HG03139 (cell line): ENCODE measurements at regions not wholly inside any gene's neighbourhood (a gene's known extent, or its start where the extent isn't known, plus 50 kb on each side); places are given as distances from the start of the nearest gene placed in this dataset.
"Not testable (repeated sequence)": the region's sequence is repeated elsewhere in the genome, so short reads cannot be mapped to it uniquely, and the experiment has no call there.

Source experiments
- ATAC-seq: cut with Tn5 transposase; IDR thresholded peaks from one replicate; pipeline ENCODE4 v1.9.1; 2021; ENCODE audit not compliant: unreplicated experiment

GRCh38 chr2:181789827-181790448 lies 101.6 kb upstream of the ITPRID2 start:
- ATAC-seq, result no peak

- ATAC-seq, result peak; percentile 97
Measured at GRCh38 chr2:181790716-181791649, 100.5 kb upstream of the ITPRID2 start.

- no peak for ATAC-seq
Measured at GRCh38 chr2:181792906-181793305, 98.6 kb upstream of the ITPRID2 start.

DNA sequence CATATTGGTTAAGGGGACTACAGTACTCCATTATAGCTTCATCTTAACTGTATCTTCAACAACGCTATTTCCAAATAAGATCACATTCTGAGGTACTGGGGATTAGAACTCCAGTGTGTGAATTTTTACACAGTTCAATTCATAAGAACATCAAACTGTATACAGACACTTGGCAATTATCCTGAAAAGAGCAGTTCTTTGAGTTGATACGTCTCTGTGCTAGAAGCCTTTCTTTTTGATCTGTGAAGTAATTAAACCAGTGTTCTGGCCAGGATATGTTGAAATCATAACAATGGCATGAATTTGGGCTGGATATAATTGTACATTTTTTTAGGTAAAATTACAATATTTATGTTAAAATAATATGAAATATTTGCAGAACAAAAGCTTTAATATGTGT lies 93.5 kb upstream of the ITPRID2 start:
- no peak for ATAC-seq

DNA sequence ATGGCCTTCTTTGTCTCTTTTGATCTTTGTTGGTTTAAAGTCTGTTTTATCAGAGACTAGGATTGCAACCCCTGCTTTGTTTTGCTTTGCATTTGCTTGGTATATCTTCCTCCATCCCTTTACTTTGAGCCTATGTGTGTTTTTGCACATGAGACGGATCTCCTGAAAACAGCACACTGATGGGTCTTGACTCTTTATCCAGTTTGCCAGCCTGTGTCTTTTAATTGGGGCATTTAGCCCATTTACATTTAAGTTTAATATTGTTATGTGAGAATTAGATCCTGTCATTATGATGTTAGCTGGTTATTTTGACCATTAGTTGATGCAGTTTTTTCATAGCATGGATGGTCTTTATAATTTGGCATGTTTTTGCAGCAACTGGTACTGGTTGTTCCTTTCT lies 89.2 kb upstream of the ITPRID2 start:
- not testable (repeated sequence) for ATAC-seq

DNA sequence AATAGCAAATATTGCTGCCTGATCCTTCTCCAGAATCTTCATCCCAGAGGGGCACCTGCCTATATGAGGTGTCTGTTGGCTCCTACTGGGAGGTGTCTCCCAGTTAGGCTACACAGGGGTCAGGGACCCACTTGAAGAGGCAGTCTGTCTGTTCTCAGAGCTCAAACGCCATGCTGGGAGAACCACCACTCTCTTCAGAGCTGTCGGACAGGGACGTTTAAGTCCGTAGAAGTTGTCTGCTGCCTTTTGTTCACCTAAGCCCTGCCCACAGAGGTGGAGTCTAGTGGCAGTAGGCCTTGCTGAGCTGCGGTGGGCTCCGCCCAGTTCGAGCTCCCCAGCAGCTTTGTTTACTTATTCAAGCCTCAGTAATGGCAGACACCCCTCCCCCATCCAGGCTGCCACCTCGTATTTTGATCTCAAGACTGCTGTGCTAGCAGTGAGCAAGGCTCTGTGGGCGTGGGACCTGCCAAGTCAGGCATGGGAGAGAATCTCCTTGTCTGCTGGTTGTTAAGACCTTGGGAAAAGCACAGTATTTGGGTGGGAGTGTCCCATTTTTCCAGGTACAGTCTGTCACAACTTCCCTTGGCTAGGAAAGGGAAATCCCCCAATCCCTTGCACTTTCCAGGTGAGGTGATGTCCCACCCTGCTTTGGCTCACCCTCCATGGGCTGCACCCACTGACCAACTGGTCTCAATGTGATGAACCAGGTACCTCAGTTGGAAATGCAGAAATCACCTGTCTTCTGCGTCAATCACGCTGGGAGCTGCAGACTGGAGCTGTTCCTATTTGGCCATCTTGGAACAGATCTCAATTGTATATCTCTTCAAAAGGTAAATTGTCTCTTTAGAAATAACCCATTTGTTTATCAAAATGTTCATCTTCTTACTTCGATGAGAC lies 87.4 kb upstream of the ITPRID2 start:
- not testable (repeated sequence) for ATAC-seq

DNA sequence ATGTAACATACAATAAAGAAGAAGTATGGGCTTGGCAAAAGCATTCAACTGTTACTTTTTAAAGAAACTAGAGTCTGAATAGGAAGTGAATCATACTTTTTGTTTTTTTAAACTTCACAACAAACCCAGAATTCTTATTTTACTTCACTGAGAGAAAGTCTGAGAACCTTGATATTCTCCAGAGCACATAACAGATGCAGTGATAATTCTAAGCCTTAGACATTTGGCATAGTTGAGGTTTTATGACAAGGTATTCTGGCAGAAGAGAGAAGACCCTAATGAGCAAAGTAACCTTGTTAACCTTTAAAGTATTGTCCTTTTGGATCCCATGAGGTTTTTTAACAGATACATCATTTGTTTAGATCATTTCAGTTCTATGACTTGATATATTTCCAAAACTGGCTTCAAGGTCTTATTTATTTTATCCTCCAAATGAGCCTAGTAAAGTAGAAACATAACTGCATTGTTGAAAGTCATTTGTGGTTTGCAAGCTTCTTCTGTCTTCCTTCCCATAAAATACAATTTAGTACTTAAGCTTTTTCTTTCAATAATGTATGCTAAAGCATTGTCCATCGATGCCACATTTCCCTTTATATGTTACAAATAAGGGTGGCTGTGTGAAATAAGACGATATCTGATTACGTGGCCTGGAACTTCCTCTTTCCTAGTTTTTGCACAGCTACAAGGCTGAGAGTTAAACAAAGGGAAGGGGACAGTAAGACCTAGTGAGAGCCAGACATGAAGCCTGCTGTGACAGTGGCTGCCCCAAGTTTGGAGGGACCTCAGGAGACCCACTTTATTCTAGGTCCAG lies 86.1 kb upstream of the ITPRID2 start:
- ATAC-seq, result no peak

DNA sequence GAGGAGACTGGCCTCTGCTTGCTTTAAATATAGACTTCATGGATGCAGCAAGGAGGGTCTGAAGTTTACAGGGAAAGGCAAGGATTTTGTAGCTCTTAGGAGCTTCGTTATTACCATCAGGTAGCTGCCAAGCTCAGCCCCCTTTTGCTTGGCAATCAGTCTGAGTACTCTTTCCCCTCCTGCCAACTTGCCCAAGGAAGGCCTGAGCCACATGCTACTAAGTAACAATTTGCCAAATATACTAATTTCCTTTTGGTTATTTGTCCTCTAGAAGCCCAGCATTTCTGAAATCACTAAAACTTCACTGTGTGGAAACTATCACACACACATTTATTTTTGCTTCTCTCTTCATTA lies 85.5 kb upstream of the ITPRID2 start:
- no peak for ATAC-seq

DNA sequence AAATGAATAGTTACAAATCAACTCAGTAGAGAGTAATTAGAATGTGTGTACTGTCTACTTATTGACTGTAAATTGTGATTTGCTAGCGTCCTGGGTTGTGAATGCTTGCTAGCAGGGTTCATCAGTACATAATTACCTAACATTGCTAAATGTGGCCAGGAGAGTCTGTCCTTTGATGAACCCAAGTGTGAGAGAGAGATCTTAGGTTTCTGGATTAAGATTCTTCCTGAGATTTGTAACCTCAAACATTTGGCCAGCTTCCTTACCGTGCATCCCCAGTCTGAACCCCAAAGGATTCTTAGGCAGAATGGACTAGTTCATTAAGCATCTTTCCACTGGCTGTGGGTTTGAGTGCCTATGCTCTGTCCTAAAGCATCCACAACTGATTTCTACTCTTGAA lies 84.0 kb upstream of the ITPRID2 start:
- no peak for ATAC-seq

DNA sequence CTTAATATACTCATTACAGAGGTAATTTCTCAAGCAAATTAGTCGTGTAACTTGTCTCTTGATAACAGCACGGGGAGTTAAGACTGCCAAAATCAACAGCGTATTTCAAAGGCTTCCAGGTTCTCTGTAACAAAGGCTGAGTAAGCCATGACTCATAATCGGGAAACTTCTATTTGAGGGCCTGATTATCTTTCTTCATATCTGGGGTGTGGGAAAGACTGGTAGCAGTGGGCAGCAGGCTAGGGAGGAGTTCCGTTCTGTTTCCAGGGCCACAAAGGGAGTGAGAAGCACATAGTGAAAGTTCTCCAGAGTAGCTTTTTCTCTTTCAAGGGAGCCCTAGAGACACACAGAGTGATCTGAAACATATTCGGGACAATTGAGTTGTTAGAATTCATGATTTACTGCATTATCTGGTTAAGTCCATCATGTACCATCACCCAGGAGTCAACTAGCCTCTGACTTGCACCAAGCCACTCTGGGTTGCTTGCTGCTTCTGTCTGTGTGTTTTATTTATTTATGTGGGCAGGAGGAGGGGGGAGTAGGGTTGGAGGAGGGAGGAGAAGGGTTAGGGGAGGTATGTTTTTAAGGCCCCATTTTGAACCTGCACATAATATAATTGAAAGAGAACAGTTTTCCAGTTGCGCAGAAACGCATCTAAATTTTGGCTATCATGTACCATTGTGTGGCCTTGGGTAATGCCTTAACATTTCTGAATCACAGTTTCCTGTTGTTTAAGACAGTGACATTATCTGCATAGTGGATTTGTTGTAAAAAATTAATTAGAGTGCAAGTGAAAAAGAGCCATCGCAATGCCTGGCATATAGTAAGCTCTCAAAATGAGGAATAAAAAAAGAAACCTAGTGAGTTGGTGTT lies 80.5 kb upstream of the ITPRID2 start:
- ATAC-seq, result no peak

- ATAC-seq, result no peak
Measured at GRCh38 chr2:181812106-181812743, 79.3 kb upstream of the ITPRID2 start.

- ATAC-seq, result no peak
Measured at GRCh38 chr2:181814057-181814491, 77.5 kb upstream of the ITPRID2 start.

- ATAC-seq, result no peak
Measured at GRCh38 chr2:181817509-181817908, 74.0 kb upstream of the ITPRID2 start.

DNA sequence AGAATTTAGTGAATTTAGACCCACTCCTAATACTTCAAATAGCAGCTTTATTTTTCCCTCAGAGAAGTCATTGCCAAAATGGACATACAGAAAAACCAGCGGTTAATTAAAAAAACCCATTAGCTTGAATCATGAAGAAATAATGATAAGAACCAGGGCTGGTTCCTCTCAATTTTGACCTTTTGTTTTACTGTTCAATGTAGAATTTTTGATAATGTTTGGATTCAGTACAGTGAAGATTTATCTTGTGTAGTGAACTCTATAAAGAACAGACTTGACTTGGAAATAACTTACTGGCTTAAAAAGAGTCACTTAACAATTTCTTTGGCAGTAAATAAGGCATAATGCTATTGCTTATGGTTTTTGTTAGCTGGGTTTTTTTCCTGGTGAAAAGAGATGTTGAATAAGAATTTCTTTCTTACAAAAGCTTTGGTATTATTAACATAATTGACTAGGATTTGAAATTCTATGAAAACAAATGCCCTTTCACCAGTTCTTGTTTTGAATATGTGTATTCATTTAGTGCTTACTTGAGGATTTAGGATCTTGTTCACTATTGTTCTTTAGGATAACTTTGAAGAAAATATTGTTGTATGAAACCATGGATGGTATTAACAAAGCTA lies 73.4 kb upstream of the ITPRID2 start:
- ATAC-seq, result no peak

DNA sequence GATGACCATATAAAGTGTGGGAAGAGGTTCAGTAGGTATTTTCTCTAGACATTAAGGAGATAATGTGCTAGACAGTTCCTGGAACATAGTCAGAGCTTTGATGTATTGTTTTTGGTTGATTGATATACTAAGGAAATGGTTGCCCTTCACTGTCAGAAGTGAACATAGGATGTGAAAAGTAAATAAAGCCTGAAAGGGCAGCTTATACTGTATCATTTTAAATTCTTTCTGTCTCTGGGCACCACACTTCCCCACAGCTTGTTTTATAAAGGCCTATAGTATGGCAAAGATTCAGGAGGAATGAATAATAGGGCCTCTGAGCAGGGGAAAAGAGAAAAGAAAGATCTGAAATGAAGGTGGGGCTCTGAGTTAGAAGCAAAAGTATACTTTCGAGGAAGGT lies 72.7 kb upstream of the ITPRID2 start:
- ATAC-seq, result no peak

DNA sequence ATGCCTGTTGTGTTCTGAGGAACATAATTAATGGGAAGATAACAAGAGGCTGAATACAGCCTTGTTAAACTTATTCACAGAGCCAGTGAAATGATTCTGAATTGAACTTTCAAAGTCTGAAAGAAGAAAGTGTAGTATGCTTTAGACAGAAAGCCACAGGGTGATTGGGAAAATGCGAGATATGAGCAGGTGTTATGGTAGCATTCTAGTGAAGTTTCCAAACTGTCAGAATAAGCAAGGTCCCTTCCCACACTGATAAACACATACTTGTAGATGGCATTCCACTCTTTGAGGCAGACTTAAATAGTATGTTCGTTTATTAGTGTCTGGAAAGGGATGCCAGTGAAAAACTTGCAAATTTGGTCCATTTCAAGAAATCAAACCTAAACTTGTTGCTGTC lies 70.5 kb upstream of the ITPRID2 start:
- no peak for ATAC-seq

DNA sequence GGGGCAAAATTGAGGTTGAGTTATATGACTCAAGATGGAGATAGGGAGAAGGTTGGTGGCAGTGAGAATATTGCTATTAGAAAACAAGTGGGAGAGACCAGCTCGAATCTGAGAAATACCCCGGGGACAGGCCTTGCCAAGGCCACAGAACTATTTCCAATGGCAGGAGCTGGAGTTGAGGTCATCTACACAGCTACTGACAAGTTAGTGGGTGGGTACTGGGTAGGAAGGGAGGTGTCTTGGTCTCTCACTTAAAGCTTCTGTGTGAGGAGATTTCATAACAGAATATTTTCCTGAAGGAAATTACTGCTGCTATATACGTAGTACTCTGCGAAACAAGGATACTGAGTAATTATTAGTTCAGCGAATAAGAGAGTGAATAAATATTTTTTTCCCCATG lies 69.4 kb upstream of the ITPRID2 start:
- ATAC-seq, result no peak

- no peak for ATAC-seq
Measured at GRCh38 chr2:181823405-181823804, 68.1 kb upstream of the ITPRID2 start.
